ENCODE measurements at regions not wholly inside any gene's neighbourhood (a gene's known extent, or its start where the extent isn't known, plus 50 kb on each side); places are given as distances from the start of the nearest gene placed in this dataset.
"Not testable (repeated sequence)": the region's sequence is repeated elsewhere in the genome, so short reads cannot be mapped to it uniquely, and the experiment has no call there.

- H3K4me3 Mint-ChIP-seq (ENCODE audit: unreplicated experiment): no peak overlapping the region
- no peak for DNase-seq (ENCODE audit: low spot score)
- H3K9me3 Mint-ChIP-seq (ENCODE audit: unreplicated experiment): no peaks in the 10 kb centered on the region
- no peaks in the 10 kb centered on the region for H3K36me3 Mint-ChIP-seq (ENCODE audit: low read depth, unreplicated experiment)
- H3K4me1 Mint-ChIP-seq (ENCODE audit: unreplicated experiment): no peaks in the 10 kb centered on the region
- peaks cover 3% of the 10 kb centered on the region for H3K27me3 Mint-ChIP-seq (ENCODE audit: unreplicated experiment)
- no peak for TF ChIP-seq CTCF (IDR thresholded peaks at IDR 0.05; ENCODE audit: unreplicated experiment)
- no peak overlapping the region for H3K27ac Mint-ChIP-seq (ENCODE audit: unreplicated experiment)
These were observed 100.2 kb upstream of the CXCL13 start for GRCh38 chr4:77505275-77505957.

- Mint-ChIP-seq H3K9me3 (ENCODE audit: unreplicated experiment) (no peaks in the 10 kb centered on the region), H3K27ac (ENCODE audit: unreplicated experiment) (no peak overlapping the region), H3K4me1 (ENCODE audit: unreplicated experiment) (no peaks in the 10 kb centered on the region), H3K27me3 (ENCODE audit: unreplicated experiment) (peaks cover 3% of the 10 kb centered on the region), H3K4me3 (ENCODE audit: unreplicated experiment) (no peak overlapping the region), H3K36me3 (ENCODE audit: low read depth, unreplicated experiment) (no peaks in the 10 kb centered on the region)
- no peak for DNase-seq (ENCODE audit: low spot score)
- no peak for TF ChIP-seq CTCF (IDR thresholded peaks at IDR 0.05; ENCODE audit: unreplicated experiment)
These were observed 99.7 kb upstream of the CXCL13 start for GRCh38 chr4:77505958-77506319.

GRCh38 chr4:77510367-77510766 lies 95.3 kb upstream of the CXCL13 start:
- H3K27ac Mint-ChIP-seq (ENCODE audit: unreplicated experiment): no peak overlapping the region
- H3K36me3 Mint-ChIP-seq (ENCODE audit: low read depth, unreplicated experiment): no peaks in the 10 kb centered on the region
- no peak overlapping the region for H3K4me3 Mint-ChIP-seq (ENCODE audit: unreplicated experiment)
- no peaks in the 10 kb centered on the region for H3K4me1 Mint-ChIP-seq (ENCODE audit: unreplicated experiment)
- H3K27me3 Mint-ChIP-seq (ENCODE audit: unreplicated experiment): peaks cover 3% of the 10 kb centered on the region
- no peaks in the 10 kb centered on the region for H3K9me3 Mint-ChIP-seq (ENCODE audit: unreplicated experiment)
- DNase-seq (ENCODE audit: low spot score): no peak
- TF ChIP-seq CTCF (IDR thresholded peaks at IDR 0.05; ENCODE audit: unreplicated experiment): no peak

- no peaks in the 10 kb centered on the region for H3K9me3 Mint-ChIP-seq (ENCODE audit: unreplicated experiment)
- H3K27ac Mint-ChIP-seq (ENCODE audit: unreplicated experiment): no peak overlapping the region
- no peaks in the 10 kb centered on the region for H3K36me3 Mint-ChIP-seq (ENCODE audit: low read depth, unreplicated experiment)
- TF ChIP-seq CTCF (IDR thresholded peaks at IDR 0.05; ENCODE audit: unreplicated experiment): no peak
- peaks cover 2% of the 10 kb centered on the region for H3K27me3 Mint-ChIP-seq (ENCODE audit: unreplicated experiment)
- DNase-seq (ENCODE audit: low spot score): no peak
- H3K4me1 Mint-ChIP-seq (ENCODE audit: unreplicated experiment): no peaks in the 10 kb centered on the region
- H3K4me3 Mint-ChIP-seq (ENCODE audit: unreplicated experiment): no peak overlapping the region
These were observed 80.1 kb upstream of the CXCL13 start for GRCh38 chr4:77525538-77525937.

- not testable (repeated sequence) for H3K36me3 Mint-ChIP-seq (ENCODE audit: low read depth, unreplicated experiment); DNase-seq (ENCODE audit: low spot score); H3K4me1 Mint-ChIP-seq (ENCODE audit: unreplicated experiment); H3K4me3 Mint-ChIP-seq (ENCODE audit: unreplicated experiment); H3K27me3 Mint-ChIP-seq (ENCODE audit: unreplicated experiment); H3K27ac Mint-ChIP-seq (ENCODE audit: unreplicated experiment); H3K9me3 Mint-ChIP-seq (ENCODE audit: unreplicated experiment)
These were observed 77.7 kb upstream of the CXCL13 start for GRCh38 chr4:77527900-77528299.

Data from endothelial cell (in vitro differentiated cells).